Prostate gland (tissue), 2 donors: ENCODE measurements at regions not wholly inside any gene's neighbourhood (a gene's known extent, or its start where the extent isn't known, plus 50 kb on each side); places are given as distances from the start of the nearest gene placed in this dataset.

Experiments used
- DNase-seq: peaks from one replicate; pipeline ENCODE4 v3.0.0-alpha.2; 2019; ENCODE audit warnings: low spot score
- H3K27ac ChIP-seq, 2 donors: fragments of 200-600 bp; sonication (generic); 2 replicates each; pipeline ENCODE4 v1.5.1; 2017 to 2019
- H3K27me3 ChIP-seq: fragments of 200-600 bp; sonication (generic); replicated peaks from 2 replicates; pipeline ENCODE4 v1.5.1; 2019; ENCODE audit not compliant: insufficient read depth
- H3K36me3 ChIP-seq, 2 donors: fragments of 200-600 bp; sonication (generic); 1 replicate in 1 of 2; 2 replicates in 1 of 2; pipeline versions ENCODE4 v1.5.1 to v1.8.1; 2017 to 2019
- H3K4me1 ChIP-seq: fragments of 200-600 bp; sonication (generic); replicated peaks from 2 replicates; pipeline ENCODE4 v1.5.1; 2019
- H3K4me3 ChIP-seq, 2 donors: fragments of 200-600 bp; sonication (generic); 2 replicates each; pipeline ENCODE4 v1.5.1; 2017 to 2019
- H3K9me3 ChIP-seq: fragments of 200-600 bp; sonication (generic); 2 replicates; pipeline ENCODE4 v1.5.1; 2017
- POLR2A ChIP-seq: fragments of 450-650 bp; IDR thresholded peaks from one replicate; pipeline ENCODE4 v1.6.1; 2016; ENCODE audit warnings: antibody characterized with exemption, mild to moderate bottlenecking
- POLR2AphosphoS5 ChIP-seq: sonication (generic); formaldehyde crosslinking; IDR thresholded peaks from one replicate; pipeline ENCODE4 v1.6.1; 2017; ENCODE audit warnings: antibody characterized with exemption
- WGBS: methylation state at CpG from one replicate; pipeline ENCODE4 v1.1.5; 2018; 5-methylcytosine and 5-hydroxymethylcytosine counted together
- intact Hi-C: fragments of 100-400 bp; cut with DNase I; formaldehyde crosslinking; loops from one replicate; pipeline ENCODE4 v1.14.2; 2022
- TF ChIP-seq, protein P1 (sequence below), 4 experiments: fragments of 200-600 bp in 2 of 4; fragments of 450-650 bp in 2 of 4; sonication (generic) in 2 of 4; IDR thresholded peaks; 1 replicate in 3 of 4; 2 replicates in 1 of 4; pipeline ENCODE4 v1.5.1; 2016 to 2019; ENCODE audit warnings: antibody characterized with exemption in 4 of 4, mild to moderate bottlenecking in 2 of 4, moderate library complexity in 2 of 4

DNA sequence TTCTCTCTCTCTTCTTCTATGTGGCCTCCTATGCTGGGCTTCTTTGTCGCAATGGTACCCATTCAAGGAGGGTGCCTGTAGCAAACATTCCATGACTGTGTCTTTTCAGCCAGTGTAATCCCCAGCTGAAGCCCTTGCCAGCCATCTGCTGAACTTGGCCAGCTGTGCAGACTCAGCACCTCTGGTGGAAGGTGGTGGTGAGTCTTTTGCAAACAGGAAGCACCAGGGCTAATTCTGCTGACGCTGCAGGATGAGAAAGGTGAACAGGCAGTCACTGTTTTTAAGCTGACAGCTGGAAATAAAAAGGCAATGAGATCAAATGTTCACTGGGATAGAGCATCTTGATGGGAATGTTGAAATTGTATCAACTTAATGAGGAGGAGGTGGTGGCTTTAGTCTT is 298.7 kb upstream of the CLNK start:
- no peak for DNase-seq
- Histone ChIP-seq H3K4me3 (no peak overlapping the region), H3K27me3 (no peaks in the 10 kb centered on the region), H3K9me3 (no peaks in the 10 kb centered on the region), H3K4me1 (no peaks in the 10 kb centered on the region), H3K27ac (no peak overlapping the region), H3K36me3 (no peaks in the 10 kb centered on the region)
- TF ChIP-seq POLR2AphosphoS5 (no peak), POLR2A (no peak)
- TF ChIP-seq, protein P1, sequence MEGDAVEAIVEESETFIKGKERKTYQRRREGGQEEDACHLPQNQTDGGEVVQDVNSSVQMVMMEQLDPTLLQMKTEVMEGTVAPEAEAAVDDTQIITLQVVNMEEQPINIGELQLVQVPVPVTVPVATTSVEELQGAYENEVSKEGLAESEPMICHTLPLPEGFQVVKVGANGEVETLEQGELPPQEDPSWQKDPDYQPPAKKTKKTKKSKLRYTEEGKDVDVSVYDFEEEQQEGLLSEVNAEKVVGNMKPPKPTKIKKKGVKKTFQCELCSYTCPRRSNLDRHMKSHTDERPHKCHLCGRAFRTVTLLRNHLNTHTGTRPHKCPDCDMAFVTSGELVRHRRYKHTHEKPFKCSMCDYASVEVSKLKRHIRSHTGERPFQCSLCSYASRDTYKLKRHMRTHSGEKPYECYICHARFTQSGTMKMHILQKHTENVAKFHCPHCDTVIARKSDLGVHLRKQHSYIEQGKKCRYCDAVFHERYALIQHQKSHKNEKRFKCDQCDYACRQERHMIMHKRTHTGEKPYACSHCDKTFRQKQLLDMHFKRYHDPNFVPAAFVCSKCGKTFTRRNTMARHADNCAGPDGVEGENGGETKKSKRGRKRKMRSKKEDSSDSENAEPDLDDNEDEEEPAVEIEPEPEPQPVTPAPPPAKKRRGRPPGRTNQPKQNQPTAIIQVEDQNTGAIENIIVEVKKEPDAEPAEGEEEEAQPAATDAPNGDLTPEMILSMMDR (IDR thresholded peaks at IDR 0.05), result no peak
- 50% methylated on average over 2 of the region's 2 CpGs for WGBS
- intact Hi-C loops, result no loop called here

DNA sequence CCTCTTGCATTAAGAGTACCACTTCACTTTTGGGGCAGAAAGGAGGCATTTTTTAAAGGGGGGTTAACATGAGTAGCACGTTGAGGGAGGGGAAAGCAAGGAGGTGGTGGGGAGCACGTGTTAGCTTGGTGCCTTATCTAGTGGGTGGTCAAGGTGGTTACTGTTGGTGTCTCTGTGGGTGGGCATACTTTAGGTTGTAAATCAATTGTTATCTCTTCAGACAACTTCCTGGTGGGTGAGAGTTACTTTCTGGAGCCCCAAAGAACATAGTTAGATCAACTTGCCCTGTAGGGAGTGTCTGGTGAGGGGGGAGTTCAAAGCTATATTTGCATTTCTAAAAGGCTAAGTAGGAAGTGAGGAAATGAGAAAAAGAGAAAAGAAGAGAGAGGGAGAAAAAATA is 297.7 kb upstream of the CLNK start:
- Histone ChIP-seq H3K4me1 (no peaks in the 10 kb centered on the region), H3K4me3 (no peak overlapping the region), H3K9me3 (no peaks in the 10 kb centered on the region), H3K27me3 (no peaks in the 10 kb centered on the region), H3K27ac (no peak overlapping the region), H3K36me3 (no peaks in the 10 kb centered on the region)
- intact Hi-C loops, result no loop called here
- TF ChIP-seq POLR2A (no peak), POLR2AphosphoS5 (no peak)
- TF ChIP-seq, protein P1 (IDR thresholded peaks at IDR 0.05), result no peak
- no peak for DNase-seq
- WGBS, result 24% methylated on average over 2 of the region's 2 CpGs

DNA sequence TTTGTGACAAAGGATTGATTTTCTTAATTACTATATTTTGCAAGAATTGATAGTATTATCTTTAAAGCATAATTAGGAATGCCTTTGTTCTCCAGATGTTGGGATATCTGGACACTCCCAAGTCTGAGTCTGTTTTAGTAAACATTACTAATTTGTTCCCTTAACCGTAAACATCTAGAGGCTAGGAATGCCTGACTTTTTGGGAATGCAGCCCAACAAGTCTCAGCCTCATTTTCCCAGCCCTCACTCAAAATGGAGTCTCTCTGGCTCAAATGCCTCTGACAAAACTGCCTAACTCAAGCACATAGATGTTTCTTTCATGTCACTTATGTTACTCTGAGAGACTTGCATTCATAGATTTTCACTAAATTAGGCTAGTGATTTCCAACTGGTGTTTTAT is 297.0 kb upstream of the CLNK start:
- TF ChIP-seq POLR2A, result no peak
- TF ChIP-seq POLR2AphosphoS5, result no peak
- TF ChIP-seq, protein P1 (IDR thresholded peaks at IDR 0.05), result no peak
- no peaks in the 10 kb centered on the region for H3K36me3 ChIP-seq
- H3K27ac ChIP-seq, result no peak overlapping the region
- no peaks in the 10 kb centered on the region for H3K27me3 ChIP-seq
- intact Hi-C loops, result no loop called here
- no peak overlapping the region for H3K4me3 ChIP-seq
- H3K4me1 ChIP-seq, result no peaks in the 10 kb centered on the region
- 63% methylated on average over 1 of the region's 1 CpG for WGBS
- DNase-seq, result no peak
- H3K9me3 ChIP-seq, result no peaks in the 10 kb centered on the region

DNA sequence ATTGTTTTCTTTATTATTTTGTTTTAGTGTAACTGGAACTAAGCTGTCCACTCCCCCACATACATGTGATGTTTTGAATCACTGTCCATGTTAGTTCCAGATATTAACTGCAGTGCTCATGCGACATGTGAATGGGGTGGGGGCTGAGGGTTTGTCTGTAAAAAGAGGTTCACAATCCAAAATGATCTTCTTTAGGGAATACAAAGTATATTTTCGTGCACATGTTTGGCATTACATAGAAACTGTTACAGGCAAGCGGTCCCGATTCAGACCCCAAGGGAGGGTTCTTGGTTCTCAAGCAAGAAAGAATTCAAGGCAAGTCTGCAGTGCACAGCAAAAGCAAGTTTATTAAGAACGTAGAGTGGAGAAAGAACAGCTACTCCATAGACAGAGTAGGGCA is 296.5 kb upstream of the CLNK start:
- H3K9me3 ChIP-seq, result no peaks in the 10 kb centered on the region
- H3K4me3 ChIP-seq, result no peak overlapping the region
- no peaks in the 10 kb centered on the region for H3K4me1 ChIP-seq
- no peak for DNase-seq
- 92% methylated on average over 5 of the region's 5 CpGs for WGBS
- H3K36me3 ChIP-seq, result no peaks in the 10 kb centered on the region
- H3K27me3 ChIP-seq, result no peaks in the 10 kb centered on the region
- TF ChIP-seq POLR2A (no peak), POLR2AphosphoS5 (no peak)
- TF ChIP-seq, protein P1 (IDR thresholded peaks at IDR 0.05), result no peak
- H3K27ac ChIP-seq, result no peak overlapping the region
- intact Hi-C loops, result no loop called here

DNA sequence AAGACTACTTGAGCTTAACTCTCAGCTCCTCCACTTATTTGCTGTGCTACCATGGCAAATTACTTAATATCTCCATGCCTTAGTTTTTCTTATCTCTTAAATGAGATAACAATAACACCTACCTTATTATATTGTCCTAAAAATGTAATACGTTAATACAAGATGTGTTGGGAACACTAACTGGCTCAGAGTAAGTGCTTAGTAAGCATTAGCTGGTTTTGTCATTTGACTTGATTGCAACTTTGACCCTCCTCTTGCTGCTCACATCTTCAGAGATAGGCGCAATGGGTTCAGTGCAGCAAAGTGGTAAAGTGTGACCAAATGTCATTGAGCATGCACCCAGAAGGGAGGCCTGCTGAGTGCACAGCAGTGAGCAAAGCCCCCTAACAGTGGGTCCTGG is 294.5 kb upstream of the CLNK start:
- 93% methylated on average over 2 of the region's 2 CpGs for WGBS
- H3K27me3 ChIP-seq, result no peaks in the 10 kb centered on the region
- no peaks in the 10 kb centered on the region for H3K36me3 ChIP-seq
- no peaks in the 10 kb centered on the region for H3K4me1 ChIP-seq
- H3K9me3 ChIP-seq, result no peaks in the 10 kb centered on the region
- TF ChIP-seq, protein P1 (IDR thresholded peaks at IDR 0.05), result no peak
- TF ChIP-seq POLR2A (no peak), POLR2AphosphoS5 (no peak)
- no peak overlapping the region for H3K4me3 ChIP-seq
- intact Hi-C loops, result no loop called here
- no peak overlapping the region for H3K27ac ChIP-seq
- no peak for DNase-seq
